ENCODE measurements at regions not wholly inside any gene's neighbourhood (a gene's known extent, or its start where the extent isn't known, plus 50 kb on each side); places are given as distances from the start of the nearest gene placed in this dataset.

- DNase-seq (ENCODE audit: extremely low read depth in 1 of 11, low read depth in 9 of 11, low spot score in 4 of 11): no peak
These were observed 171.7 kb downstream of the NR2F2 start for GRCh38 chr15:96502196-96502595.

GRCh38 chr15:96503276-96503675 is 172.8 kb downstream of the NR2F2 start:
- DNase-seq (ENCODE audit: extremely low read depth in 1 of 11, low read depth in 9 of 11, low spot score in 4 of 11): no peak

- no peak for DNase-seq (ENCODE audit: extremely low read depth in 1 of 11, low read depth in 9 of 11, low spot score in 4 of 11)
These were observed 173.9 kb downstream of the NR2F2 start for GRCh38 chr15:96504371-96504770.

- peak in 2 of 11 donors; percentile 6 to 11 for DNase-seq (ENCODE audit: extremely low read depth in 1 of 11, low read depth in 9 of 11, low spot score in 4 of 11)
These were observed 174.5 kb downstream of the NR2F2 start for GRCh38 chr15:96505014-96505413.

- DNase-seq (ENCODE audit: extremely low read depth in 1 of 11, low read depth in 9 of 11, low spot score in 4 of 11): peak in 8 of 11 donors; percentile 7 to 30 (median 18)
These were observed 184.2 kb downstream of the NR2F2 start for GRCh38 chr15:96514607-96515285.

GRCh38 chr15:96515371-96515770 is 184.9 kb downstream of the NR2F2 start:
- DNase-seq (ENCODE audit: extremely low read depth in 1 of 11, low read depth in 9 of 11, low spot score in 4 of 11): peak in 6 of 11 donors; percentile 6 to 32 (median 20)

- no peak for DNase-seq (ENCODE audit: extremely low read depth in 1 of 11, low read depth in 9 of 11, low spot score in 4 of 11)
These were observed 190.9 kb downstream of the NR2F2 start for GRCh38 chr15:96521386-96521785.

- no peak for DNase-seq (ENCODE audit: extremely low read depth in 1 of 11, low read depth in 9 of 11, low spot score in 4 of 11)
These were observed 194.3 kb downstream of the NR2F2 start for GRCh38 chr15:96524676-96525417.

GRCh38 chr15:96535148-96535547 is 204.6 kb downstream of the NR2F2 start:
- DNase-seq (ENCODE audit: extremely low read depth in 1 of 11, low read depth in 9 of 11, low spot score in 4 of 11): no peak

GRCh38 chr15:96538491-96538890 is 208.0 kb downstream of the NR2F2 start:
- DNase-seq (ENCODE audit: extremely low read depth in 1 of 11, low read depth in 9 of 11, low spot score in 4 of 11): no peak

GRCh38 chr15:96540283-96540682 is 209.8 kb downstream of the NR2F2 start:
- DNase-seq (ENCODE audit: extremely low read depth in 1 of 11, low read depth in 9 of 11, low spot score in 4 of 11): no peak

GRCh38 chr15:96542130-96542770 is 211.8 kb downstream of the NR2F2 start:
- no peak for DNase-seq (ENCODE audit: extremely low read depth in 1 of 11, low read depth in 9 of 11, low spot score in 4 of 11)

GRCh38 chr15:96544162-96544756 is 213.8 kb downstream of the NR2F2 start:
- no peak for DNase-seq (ENCODE audit: extremely low read depth in 1 of 11, low read depth in 9 of 11, low spot score in 4 of 11)

- no peak for DNase-seq (ENCODE audit: extremely low read depth in 1 of 11, low read depth in 9 of 11, low spot score in 4 of 11)
These were observed 218.6 kb downstream of the NR2F2 start for GRCh38 chr15:96549136-96549535.

- DNase-seq (ENCODE audit: extremely low read depth in 1 of 11, low read depth in 9 of 11, low spot score in 4 of 11): no peak
These were observed 220.7 kb downstream of the NR2F2 start for GRCh38 chr15:96551196-96551595.

- DNase-seq (ENCODE audit: extremely low read depth in 1 of 11, low read depth in 9 of 11, low spot score in 4 of 11): no peak
These were observed 221.2 kb downstream of the NR2F2 start for GRCh38 chr15:96551722-96552121.

GRCh38 chr15:96553006-96553405 is 222.5 kb downstream of the NR2F2 start:
- DNase-seq (ENCODE audit: extremely low read depth in 1 of 11, low read depth in 9 of 11, low spot score in 4 of 11): no peak

- DNase-seq (ENCODE audit: extremely low read depth in 1 of 11, low read depth in 9 of 11, low spot score in 4 of 11): no peak
These were observed 223.0 kb downstream of the NR2F2 start for GRCh38 chr15:96553451-96553850.

GRCh38 chr15:96553931-96554330 is 223.4 kb downstream of the NR2F2 start:
- DNase-seq (ENCODE audit: extremely low read depth in 1 of 11, low read depth in 9 of 11, low spot score in 4 of 11): no peak

- no peak for DNase-seq (ENCODE audit: extremely low read depth in 1 of 11, low read depth in 9 of 11, low spot score in 4 of 11)
These were observed 224.0 kb downstream of the NR2F2 start for GRCh38 chr15:96554541-96554940.

All from renal cortex interstitium (tissue), 11 donors.